ENCODE measurements at regions not wholly inside any gene's neighbourhood (a gene's known extent, or its start where the extent isn't known, plus 50 kb on each side); places are given as distances from the start of the nearest gene placed in this dataset.

DNA sequence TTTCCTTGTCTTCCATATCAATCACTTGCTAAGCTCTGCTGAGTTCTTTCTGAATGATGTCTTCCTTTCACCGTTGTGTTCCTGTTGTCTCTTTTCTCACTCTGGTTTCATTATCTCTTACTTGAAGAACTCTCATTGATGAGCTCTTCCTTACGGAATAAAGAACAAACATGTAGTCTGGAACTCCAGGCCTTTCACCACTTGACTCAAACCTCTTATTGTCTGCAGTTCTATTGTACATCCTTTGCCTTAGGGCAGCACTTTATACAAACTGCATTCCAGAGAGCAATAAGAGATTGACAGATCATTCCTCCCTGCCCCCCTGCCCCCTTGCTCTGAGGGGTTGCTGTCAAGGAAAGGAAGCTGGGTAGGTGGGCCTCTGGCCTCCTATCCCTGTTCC is 517.4 kb downstream of the TMEM135 start:
- TF ChIP-seq POLR2AphosphoS5 (IDR thresholded peaks at IDR 0.05; ENCODE audit: borderline replicate concordance, low read depth, low read length) = no peak
- TF ChIP-seq EZH2 (IDR thresholded peaks at IDR 0.05) = no peak
- TF ChIP-seq FOXP2 (optimal IDR thresholded peaks at IDR 0.05; ENCODE audit: control extremely low read depth, extremely low read length, insufficient read depth) = no peak
